Gastrocnemius medialis (tissue), 4 donors: ENCODE measurements at regions not wholly inside any gene's neighbourhood (a gene's known extent, or its start where the extent isn't known, plus 50 kb on each side); places are given as distances from the start of the nearest gene placed in this dataset.

ENCODE experiments used
- ATAC-seq, 2 donors: fragments of 150-250 bp; one replicate each; pipeline ENCODE4 v1.9.1; 2016
- DNase-seq, 2 donors: peaks; one replicate each; pipeline ENCODE4 v3.0.0-alpha.2; 2019
- H3K27ac ChIP-seq, 4 donors: fragments of 200-600 bp; sonication (generic); 1 replicate in 1 of 4; 2 replicates in 3 of 4; pipeline ENCODE4 v1.5.1; 2016 to 2018; ENCODE audit warnings: mild to moderate bottlenecking in 2 of 4, moderate library complexity in 1 of 4
- H3K27me3 ChIP-seq, 3 donors: fragments of 200-600 bp; sonication (generic) in 2 of 3; 1 replicate in 1 of 3; 2 replicates in 2 of 3; pipeline versions ENCODE4 v1.5.1 to v1.6.0; 2016 to 2019; ENCODE audit warnings: mild to moderate bottlenecking in 1 of 3, moderate library complexity in 1 of 3
- H3K36me3 ChIP-seq, 2 donors: fragments of 200-600 bp; sonication (generic) in 1 of 2; one replicate each; pipeline ENCODE4 v1.5.1; 2017 to 2018
- H3K4me1 ChIP-seq, 2 donors: fragments of 200-600 bp; sonication (generic) in 1 of 2; one replicate each; pipeline ENCODE4 v1.5.1; 2016 to 2017; ENCODE audit warnings: mild to moderate bottlenecking in 2 of 2
- H3K4me3 ChIP-seq, 4 donors: fragments of 200-600 bp; sonication (generic) in 3 of 4; 1 replicate in 1 of 4; 2 replicates in 3 of 4; pipeline ENCODE4 v1.5.1; 2016 to 2019; ENCODE audit warnings: mild to moderate bottlenecking in 2 of 4
- H3K9me3 ChIP-seq, 3 donors: fragments of 200-600 bp; sonication (generic) in 2 of 3; 1 replicate in 1 of 3; 2 replicates in 2 of 3; pipeline ENCODE4 v1.5.1; 2016 to 2019
- POLR2A ChIP-seq, 2 donors: fragments of 450-650 bp; IDR thresholded peaks; one replicate each; pipeline ENCODE4 v1.6.1; 2017; ENCODE audit warnings: antibody characterized with exemption in 2 of 2, mild to moderate bottlenecking in 2 of 2, moderate library complexity in 2 of 2
- in situ Hi-C, 4 donors: fragments of 200-750 bp; cut with MboI; loops; one replicate each; pipeline versions ENCODE4 v1.15.0 to v1.8.0; 2017; ENCODE audit warnings: low sequenced_read_pairs in 4 of 4
- intact Hi-C: fragments of 100-400 bp; cut with DNase I; formaldehyde crosslinking; loops from one replicate; pipeline ENCODE4 v1.15.1; 2023; ENCODE audit warnings: low total_unique reads
- TF ChIP-seq, protein P1 (sequence below), 5 experiments: fragments of 450-650 bp in 3 of 5; fragments of 200-600 bp in 2 of 5; sonication (generic) in 2 of 5; IDR thresholded peaks in 4 of 5; conservative IDR thresholded peaks in 1 of 5; 1 replicate in 4 of 5; 2 replicates in 1 of 5; pipeline ENCODE4 v1.5.1; 2016 to 2019; ENCODE audit warnings: antibody characterized with exemption in 5 of 5, mild to moderate bottlenecking in 3 of 5, moderate library complexity in 3 of 5

DNA sequence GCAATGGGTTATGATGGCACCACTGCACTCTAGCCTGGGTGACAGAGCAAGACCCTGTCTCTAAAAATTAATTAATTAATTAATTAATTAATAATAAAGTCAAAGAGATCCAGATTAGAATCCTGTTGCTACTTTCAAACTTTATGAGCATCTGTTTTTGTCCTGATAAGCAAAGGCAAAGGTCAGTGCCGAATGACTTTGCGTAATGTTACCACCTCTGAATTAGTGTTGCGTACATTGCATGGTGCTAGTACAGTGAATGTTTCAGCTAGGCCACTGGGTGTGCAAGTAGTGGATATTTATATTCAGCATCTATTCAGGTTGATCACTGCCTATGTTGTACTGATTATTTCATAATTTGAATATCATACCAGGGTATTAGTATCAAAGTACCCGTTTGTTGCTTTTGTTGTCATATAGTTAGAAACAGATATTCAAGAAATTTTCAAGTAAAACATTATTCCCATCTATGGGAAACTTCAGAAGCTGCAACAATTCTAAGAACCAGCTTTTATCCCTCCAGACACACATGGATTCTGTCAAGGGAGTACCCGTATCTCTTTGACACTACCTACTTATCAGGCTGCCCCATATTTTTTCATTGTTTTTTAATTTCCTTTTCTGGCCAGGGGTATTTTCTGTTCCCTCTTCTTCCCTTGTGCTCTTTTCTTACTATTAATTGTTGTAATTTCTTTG lies 127.1 kb upstream of the GRM7 start:
- in situ Hi-C loops: no loop called here
- H3K27me3 ChIP-seq: no peaks in the 10 kb centered on the region
- intact Hi-C loops: no loop called here

DNA sequence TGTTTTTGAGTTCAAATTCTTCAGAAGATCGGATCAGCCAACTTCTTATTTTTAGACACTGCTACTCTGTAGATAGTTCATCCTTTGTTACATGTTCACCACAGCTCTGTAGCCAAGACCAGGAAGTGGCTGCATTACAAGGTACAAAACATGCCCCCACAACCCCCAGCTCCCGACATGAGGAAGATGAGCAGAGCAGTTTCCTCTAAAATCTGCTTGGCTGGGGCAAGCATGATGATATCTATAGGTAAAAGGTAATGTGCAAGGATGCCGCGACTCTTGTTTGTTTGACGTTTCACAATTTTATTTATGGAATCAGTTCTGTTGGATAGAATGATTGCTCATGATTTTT lies 126.5 kb upstream of the GRM7 start:
- Histone ChIP-seq H3K9me3 (no peaks in the 10 kb centered on the region), H3K27ac (no peak overlapping the region), H3K4me3 (no peak overlapping the region), H3K4me1 (no peaks in the 10 kb centered on the region), H3K36me3 (no peaks in the 10 kb centered on the region), H3K27me3 (no peaks in the 10 kb centered on the region)
- no peak for ATAC-seq
- no peak for DNase-seq
- TF ChIP-seq, protein P1, sequence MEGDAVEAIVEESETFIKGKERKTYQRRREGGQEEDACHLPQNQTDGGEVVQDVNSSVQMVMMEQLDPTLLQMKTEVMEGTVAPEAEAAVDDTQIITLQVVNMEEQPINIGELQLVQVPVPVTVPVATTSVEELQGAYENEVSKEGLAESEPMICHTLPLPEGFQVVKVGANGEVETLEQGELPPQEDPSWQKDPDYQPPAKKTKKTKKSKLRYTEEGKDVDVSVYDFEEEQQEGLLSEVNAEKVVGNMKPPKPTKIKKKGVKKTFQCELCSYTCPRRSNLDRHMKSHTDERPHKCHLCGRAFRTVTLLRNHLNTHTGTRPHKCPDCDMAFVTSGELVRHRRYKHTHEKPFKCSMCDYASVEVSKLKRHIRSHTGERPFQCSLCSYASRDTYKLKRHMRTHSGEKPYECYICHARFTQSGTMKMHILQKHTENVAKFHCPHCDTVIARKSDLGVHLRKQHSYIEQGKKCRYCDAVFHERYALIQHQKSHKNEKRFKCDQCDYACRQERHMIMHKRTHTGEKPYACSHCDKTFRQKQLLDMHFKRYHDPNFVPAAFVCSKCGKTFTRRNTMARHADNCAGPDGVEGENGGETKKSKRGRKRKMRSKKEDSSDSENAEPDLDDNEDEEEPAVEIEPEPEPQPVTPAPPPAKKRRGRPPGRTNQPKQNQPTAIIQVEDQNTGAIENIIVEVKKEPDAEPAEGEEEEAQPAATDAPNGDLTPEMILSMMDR (IDR thresholded peaks at IDR 0.05 in 4 of 5, conservative IDR thresholded peaks at IDR 0.05 in 1 of 5): no peak
- no peak for TF ChIP-seq POLR2A (IDR thresholded peaks at IDR 0.05)
- in situ Hi-C loops (no loop called here), intact Hi-C loops (no loop called here)

More for the DNA sequence above, 127.1 kb upstream of the GRM7 start:
- H3K9me3 ChIP-seq: no peaks in the 10 kb centered on the region
- no peaks in the 10 kb centered on the region for H3K4me1 ChIP-seq
- no peaks in the 10 kb centered on the region for H3K36me3 ChIP-seq
- TF ChIP-seq, protein P1 (IDR thresholded peaks at IDR 0.05 in 4 of 5, conservative IDR thresholded peaks at IDR 0.05 in 1 of 5): no peak
- TF ChIP-seq POLR2A (IDR thresholded peaks at IDR 0.05): no peak
- no peak for ATAC-seq
- no peak overlapping the region for H3K27ac ChIP-seq
- no peak for DNase-seq
- no peak overlapping the region for H3K4me3 ChIP-seq

DNA sequence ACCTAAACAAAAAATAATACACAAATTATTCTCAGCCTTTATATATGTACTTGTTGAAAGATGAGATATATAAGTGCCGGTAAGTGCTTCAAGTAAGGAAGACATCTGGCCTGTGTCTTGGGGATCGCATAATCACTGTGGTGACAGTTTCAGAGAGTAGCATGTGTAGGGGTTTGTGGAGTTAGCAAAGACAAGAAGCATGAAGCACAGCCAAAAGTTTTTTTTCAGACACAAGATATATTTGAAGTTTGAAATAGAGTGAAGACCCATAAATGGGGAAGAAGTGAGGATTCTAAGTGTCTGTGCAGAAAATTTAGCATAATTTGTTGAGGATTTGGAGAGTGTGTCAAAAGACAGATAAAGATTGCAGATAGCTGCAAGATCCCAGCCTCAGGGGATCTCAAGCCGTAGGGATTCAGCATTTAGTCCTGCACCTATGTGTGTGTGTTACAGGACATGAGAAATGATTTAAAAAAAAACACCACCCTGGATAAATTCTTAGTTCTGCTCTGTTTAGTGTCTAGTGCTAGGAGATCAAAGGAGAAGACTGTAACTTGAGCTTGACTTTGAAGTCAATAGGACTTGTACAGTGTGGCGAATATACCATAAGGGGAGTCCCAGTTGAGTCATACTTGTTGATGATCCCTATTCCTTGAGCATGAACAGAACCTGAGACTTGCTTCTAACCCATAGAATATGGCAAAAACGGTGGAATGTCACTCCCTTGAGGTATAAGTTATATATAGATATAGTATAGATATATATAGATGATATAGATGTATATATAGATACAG lies 123.9 kb upstream of the GRM7 start:
- H3K36me3 ChIP-seq: no peaks in the 10 kb centered on the region
- DNase-seq (no peak), ATAC-seq (no peak)
- in situ Hi-C loops (no loop called here), intact Hi-C loops (no loop called here)
- H3K27me3 ChIP-seq: no peaks in the 10 kb centered on the region
- no peaks in the 10 kb centered on the region for H3K9me3 ChIP-seq
- no peak overlapping the region for H3K4me3 ChIP-seq
- H3K27ac ChIP-seq: no peak overlapping the region
- TF ChIP-seq POLR2A (IDR thresholded peaks at IDR 0.05): no peak
- TF ChIP-seq, protein P1 (IDR thresholded peaks at IDR 0.05 in 4 of 5, conservative IDR thresholded peaks at IDR 0.05 in 1 of 5): no peak
- no peaks in the 10 kb centered on the region for H3K4me1 ChIP-seq

DNA sequence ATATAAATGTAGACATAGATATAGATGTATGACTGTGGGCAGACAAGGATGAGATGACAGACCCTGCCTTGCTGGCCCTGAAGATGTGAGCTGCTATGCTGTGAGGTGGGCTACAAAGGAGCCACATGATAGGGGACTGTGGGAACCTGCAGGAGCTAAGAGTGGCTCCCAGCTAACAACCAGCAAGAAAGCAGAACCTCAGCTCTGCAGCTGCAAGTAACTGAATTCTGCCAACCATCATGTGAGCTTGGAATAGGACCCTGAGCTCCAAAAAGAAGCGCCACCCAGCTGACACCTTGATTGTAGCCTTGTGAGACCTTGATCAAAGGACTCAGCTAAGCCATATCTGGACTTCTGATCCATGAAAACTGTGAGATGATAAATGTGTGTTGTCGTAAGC lies 123.3 kb upstream of the GRM7 start:
- in situ Hi-C loops (no loop called here), intact Hi-C loops (no loop called here)
- H3K9me3 ChIP-seq: no peaks in the 10 kb centered on the region
- DNase-seq (no peak), ATAC-seq (no peak)
- no peaks in the 10 kb centered on the region for H3K36me3 ChIP-seq
- H3K27me3 ChIP-seq: no peaks in the 10 kb centered on the region
- no peak overlapping the region for H3K4me3 ChIP-seq
- H3K4me1 ChIP-seq: no peaks in the 10 kb centered on the region
- no peak for TF ChIP-seq POLR2A (IDR thresholded peaks at IDR 0.05)
- TF ChIP-seq, protein P1 (IDR thresholded peaks at IDR 0.05 in 4 of 5, conservative IDR thresholded peaks at IDR 0.05 in 1 of 5): no peak
- no peak overlapping the region for H3K27ac ChIP-seq
